Gastroesophageal sphincter (tissue), 3 donors: ENCODE measurements at regions not wholly inside any gene's neighbourhood (a gene's known extent, or its start where the extent isn't known, plus 50 kb on each side); places are given as distances from the start of the nearest gene placed in this dataset.

Experiments
- POLR2A ChIP-seq, 2 donors: fragments of 450-650 bp; IDR thresholded peaks; one replicate each; pipeline ENCODE4 v1.6.1; 2017; ENCODE audit warnings: antibody characterized with exemption in 2 of 2, mild to moderate bottlenecking in 2 of 2, moderate library complexity in 1 of 2
- POLR2AphosphoS5 ChIP-seq: sonication (generic); formaldehyde crosslinking; IDR thresholded peaks from one replicate; pipeline ENCODE4 v1.6.1; 2017; ENCODE audit warnings: antibody characterized with exemption
- TF ChIP-seq, protein P1 (sequence below), 4 experiments: fragments of 200-600 bp in 2 of 4; fragments of 450-650 bp in 2 of 4; sonication (generic) in 1 of 4; IDR thresholded peaks; one replicate each; pipeline ENCODE4 v1.5.1; 2017 to 2019; ENCODE audit warnings: antibody characterized with exemption in 4 of 4, mild to moderate bottlenecking in 2 of 4, moderate library complexity in 2 of 4

DNA sequence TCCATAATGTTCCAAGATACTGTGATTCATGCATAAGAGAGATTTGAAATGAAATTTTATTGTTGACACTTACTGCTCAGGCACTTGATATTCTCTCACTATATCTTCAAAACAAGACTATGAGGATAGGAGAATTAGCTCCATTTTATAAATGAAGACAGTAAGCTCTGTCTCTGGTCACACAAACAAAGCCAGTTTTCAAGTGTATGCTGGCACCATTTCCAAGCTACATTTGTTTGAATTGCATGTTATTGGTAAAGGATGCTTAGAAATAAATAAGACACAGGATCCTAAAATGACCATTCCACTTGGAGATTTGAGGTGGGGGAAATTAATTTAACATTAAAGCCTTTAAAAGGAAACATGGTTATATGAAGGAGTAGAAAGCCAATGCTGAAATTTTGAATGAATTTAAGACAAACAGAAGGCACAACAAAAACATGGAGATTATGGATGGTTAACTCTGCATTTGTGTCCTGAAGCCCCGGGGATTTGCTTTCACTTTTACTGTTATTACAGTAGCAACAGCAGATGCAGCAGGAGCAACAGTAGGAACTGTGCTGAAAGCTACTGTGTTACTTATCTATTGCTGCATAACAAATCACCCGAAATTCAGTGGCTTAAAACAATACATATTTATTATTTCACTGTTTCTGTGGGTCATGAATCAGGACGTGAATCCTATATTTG lies 79.7 kb upstream of the ASTN2 start:
- TF ChIP-seq, protein P1, sequence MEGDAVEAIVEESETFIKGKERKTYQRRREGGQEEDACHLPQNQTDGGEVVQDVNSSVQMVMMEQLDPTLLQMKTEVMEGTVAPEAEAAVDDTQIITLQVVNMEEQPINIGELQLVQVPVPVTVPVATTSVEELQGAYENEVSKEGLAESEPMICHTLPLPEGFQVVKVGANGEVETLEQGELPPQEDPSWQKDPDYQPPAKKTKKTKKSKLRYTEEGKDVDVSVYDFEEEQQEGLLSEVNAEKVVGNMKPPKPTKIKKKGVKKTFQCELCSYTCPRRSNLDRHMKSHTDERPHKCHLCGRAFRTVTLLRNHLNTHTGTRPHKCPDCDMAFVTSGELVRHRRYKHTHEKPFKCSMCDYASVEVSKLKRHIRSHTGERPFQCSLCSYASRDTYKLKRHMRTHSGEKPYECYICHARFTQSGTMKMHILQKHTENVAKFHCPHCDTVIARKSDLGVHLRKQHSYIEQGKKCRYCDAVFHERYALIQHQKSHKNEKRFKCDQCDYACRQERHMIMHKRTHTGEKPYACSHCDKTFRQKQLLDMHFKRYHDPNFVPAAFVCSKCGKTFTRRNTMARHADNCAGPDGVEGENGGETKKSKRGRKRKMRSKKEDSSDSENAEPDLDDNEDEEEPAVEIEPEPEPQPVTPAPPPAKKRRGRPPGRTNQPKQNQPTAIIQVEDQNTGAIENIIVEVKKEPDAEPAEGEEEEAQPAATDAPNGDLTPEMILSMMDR (IDR thresholded peaks at IDR 0.05), result no peak
- TF ChIP-seq POLR2A (IDR thresholded peaks at IDR 0.05), result no peak
- TF ChIP-seq POLR2AphosphoS5, result no peak
